ENCODE measurements at regions not wholly inside any gene's neighbourhood (a gene's known extent, or its start where the extent isn't known, plus 50 kb on each side); places are given as distances from the start of the nearest gene placed in this dataset.

DNA sequence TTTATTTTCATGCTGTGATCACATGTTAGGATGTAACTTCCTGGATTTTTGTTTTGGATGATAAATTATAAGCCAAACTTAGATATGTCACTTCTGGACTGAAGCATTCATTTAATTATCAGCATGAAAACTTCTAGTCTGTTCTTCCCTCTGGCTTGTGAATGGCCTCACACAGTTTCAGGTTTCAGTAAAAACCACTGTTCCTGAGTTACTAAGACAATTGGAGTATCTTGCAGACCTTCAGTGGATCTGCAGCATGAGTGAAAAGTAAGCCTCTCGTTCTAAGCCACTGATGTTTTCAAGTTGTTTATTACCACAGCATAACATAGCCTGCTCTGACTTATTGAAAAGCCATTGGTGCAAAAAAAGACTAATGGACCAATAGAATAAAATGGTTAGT lies 55.3 kb upstream of the RGS21 start:
- Histone ChIP-seq H3K36me3 (ENCODE audit: low read depth) (no peaks in the 10 kb centered on the region), H3F3A (ENCODE audit: insufficient read depth, low read depth) (no peaks in the 10 kb centered on the region), H3K4me3 (no peak overlapping the region), H3K4me2 (no peak overlapping the region), H3K27me3 (ENCODE audit: insufficient read depth, low read depth) (no peaks in the 10 kb centered on the region), H3K27ac (no peak overlapping the region), H2AFZ (no peak overlapping the region), H3K4me1 (replicated peaks; ENCODE audit: insufficient read depth) (no peaks in the 10 kb centered on the region), H3K9me2 (ENCODE audit: insufficient read depth) (no peaks in the 10 kb centered on the region), H3K79me2 (ENCODE audit: low read depth) (no peaks in the 10 kb centered on the region), H4K20me1 (ENCODE audit: insufficient read depth) (no peaks in the 10 kb centered on the region), H3K9me3 (ENCODE audit: insufficient read depth, low read depth) (no peaks in the 10 kb centered on the region)
- intact Hi-C loops (cut with micrococcal nuclease; ENCODE audit: unreplicated experiment): no loop called here
- CTCF ChIA-PET: no interaction called here
- DNase-seq: no peak
- BruUV-seq (replicated peaks): no TSS peak
- no peak for TF ChIP-seq EZH2 (IDR thresholded peaks at IDR 0.05; ENCODE audit: low read depth)
- TF ChIP-seq, protein P1, sequence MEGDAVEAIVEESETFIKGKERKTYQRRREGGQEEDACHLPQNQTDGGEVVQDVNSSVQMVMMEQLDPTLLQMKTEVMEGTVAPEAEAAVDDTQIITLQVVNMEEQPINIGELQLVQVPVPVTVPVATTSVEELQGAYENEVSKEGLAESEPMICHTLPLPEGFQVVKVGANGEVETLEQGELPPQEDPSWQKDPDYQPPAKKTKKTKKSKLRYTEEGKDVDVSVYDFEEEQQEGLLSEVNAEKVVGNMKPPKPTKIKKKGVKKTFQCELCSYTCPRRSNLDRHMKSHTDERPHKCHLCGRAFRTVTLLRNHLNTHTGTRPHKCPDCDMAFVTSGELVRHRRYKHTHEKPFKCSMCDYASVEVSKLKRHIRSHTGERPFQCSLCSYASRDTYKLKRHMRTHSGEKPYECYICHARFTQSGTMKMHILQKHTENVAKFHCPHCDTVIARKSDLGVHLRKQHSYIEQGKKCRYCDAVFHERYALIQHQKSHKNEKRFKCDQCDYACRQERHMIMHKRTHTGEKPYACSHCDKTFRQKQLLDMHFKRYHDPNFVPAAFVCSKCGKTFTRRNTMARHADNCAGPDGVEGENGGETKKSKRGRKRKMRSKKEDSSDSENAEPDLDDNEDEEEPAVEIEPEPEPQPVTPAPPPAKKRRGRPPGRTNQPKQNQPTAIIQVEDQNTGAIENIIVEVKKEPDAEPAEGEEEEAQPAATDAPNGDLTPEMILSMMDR (conservative IDR thresholded peaks at IDR 0.05): no peak
- POLR2A ChIA-PET (ENCODE audit: unreplicated experiment): no interaction called here

DNA sequence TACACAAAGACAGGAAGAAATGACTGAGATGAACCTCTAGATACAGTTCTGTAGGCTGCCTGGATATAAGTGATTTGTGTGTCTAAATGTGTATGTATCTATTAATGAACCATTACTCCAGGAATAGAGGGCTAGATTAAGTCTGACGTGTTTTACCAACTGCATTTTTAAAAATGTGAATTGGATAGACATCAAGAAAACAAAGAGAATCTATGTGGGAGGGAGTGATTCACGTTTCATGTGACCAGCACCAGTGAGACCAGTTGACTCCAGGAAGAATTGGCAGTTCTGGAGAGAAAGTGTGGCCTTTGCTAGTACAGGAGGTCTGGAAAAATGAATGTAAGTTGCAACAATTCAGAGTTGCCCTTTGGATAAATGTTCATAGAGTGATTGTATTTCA lies 53.4 kb upstream of the RGS21 start:
- no TSS peak for BruUV-seq (replicated peaks)
- Histone ChIP-seq H3F3A (ENCODE audit: insufficient read depth, low read depth) (no peaks in the 10 kb centered on the region), H3K36me3 (ENCODE audit: low read depth) (no peaks in the 10 kb centered on the region), H3K4me3 (no peak overlapping the region), H3K27me3 (ENCODE audit: insufficient read depth, low read depth) (no peaks in the 10 kb centered on the region), H3K4me2 (no peak overlapping the region), H3K27ac (no peak overlapping the region), H3K4me1 (replicated peaks; ENCODE audit: insufficient read depth) (no peaks in the 10 kb centered on the region), H4K20me1 (ENCODE audit: insufficient read depth) (no peaks in the 10 kb centered on the region), H3K9me3 (ENCODE audit: insufficient read depth, low read depth) (no peaks in the 10 kb centered on the region), H2AFZ (no peak overlapping the region), H3K79me2 (ENCODE audit: low read depth) (no peaks in the 10 kb centered on the region), H3K9me2 (ENCODE audit: insufficient read depth) (no peaks in the 10 kb centered on the region)
- intact Hi-C loops (cut with micrococcal nuclease; ENCODE audit: unreplicated experiment): no loop called here
- ChIA-PET POLR2A (ENCODE audit: unreplicated experiment) (no interaction called here), CTCF (no interaction called here)
- no peak for DNase-seq
- TF ChIP-seq, protein P1 (conservative IDR thresholded peaks at IDR 0.05): no peak
- TF ChIP-seq EZH2 (IDR thresholded peaks at IDR 0.05; ENCODE audit: low read depth): no peak

DNA sequence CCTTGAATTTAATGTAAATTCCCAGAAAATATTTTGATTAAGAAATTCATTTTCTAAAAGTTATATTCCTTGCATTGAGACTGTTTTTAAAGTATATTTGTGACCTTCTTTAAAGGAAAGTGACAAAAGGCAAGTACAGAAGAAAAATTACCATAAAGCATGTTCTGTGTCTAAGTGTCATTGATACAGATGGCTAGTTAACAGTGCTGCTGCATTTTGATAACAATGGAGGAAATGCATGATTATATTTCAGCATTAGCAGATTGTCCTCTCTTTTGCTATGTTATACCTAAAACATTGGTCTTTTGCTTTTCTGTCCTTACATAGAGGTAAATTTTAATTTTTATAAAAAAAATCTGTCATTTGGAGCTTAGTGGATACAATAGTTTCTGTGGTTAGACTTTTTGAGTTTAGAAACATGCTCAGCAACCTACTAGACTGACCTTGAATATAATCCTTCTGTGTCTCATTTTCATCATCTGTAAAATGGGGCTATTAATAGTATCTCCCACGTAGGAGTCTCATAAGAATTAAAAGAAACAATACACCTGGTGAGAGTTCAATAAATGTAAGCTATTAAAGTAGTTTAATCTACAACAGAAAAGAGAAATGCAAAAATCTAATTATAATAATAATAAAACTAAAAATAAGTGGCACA lies 51.1 kb upstream of the RGS21 start:
- H3K9me2 ChIP-seq (ENCODE audit: insufficient read depth): no peaks in the 10 kb centered on the region
- no peaks in the 10 kb centered on the region for H3F3A ChIP-seq (ENCODE audit: insufficient read depth, low read depth)
- no peak for DNase-seq
- no peaks in the 10 kb centered on the region for H3K9me3 ChIP-seq (ENCODE audit: insufficient read depth, low read depth)
- ChIA-PET POLR2A (ENCODE audit: unreplicated experiment) (no interaction called here), CTCF (no interaction called here)
- H3K4me1 ChIP-seq (replicated peaks; ENCODE audit: insufficient read depth): no peaks in the 10 kb centered on the region
- intact Hi-C loops (cut with micrococcal nuclease; ENCODE audit: unreplicated experiment): no loop called here
- H3K79me2 ChIP-seq (ENCODE audit: low read depth): no peaks in the 10 kb centered on the region
- H2AFZ ChIP-seq: no peak overlapping the region
- no peak overlapping the region for H3K4me3 ChIP-seq
- no peaks in the 10 kb centered on the region for H4K20me1 ChIP-seq (ENCODE audit: insufficient read depth)
- no peaks in the 10 kb centered on the region for H3K36me3 ChIP-seq (ENCODE audit: low read depth)
- H3K27ac ChIP-seq: no peak overlapping the region
- no peak for TF ChIP-seq EZH2 (IDR thresholded peaks at IDR 0.05; ENCODE audit: low read depth)
- TF ChIP-seq, protein P1 (conservative IDR thresholded peaks at IDR 0.05): no peak
- no peaks in the 10 kb centered on the region for H3K27me3 ChIP-seq (ENCODE audit: insufficient read depth, low read depth)
- H3K4me2 ChIP-seq: no peak overlapping the region
- BruUV-seq (replicated peaks): no TSS peak

Measured in PC-9 (cell line).